Activated CD4-positive, alpha-beta T cell treated with anti-CD3 and anti-CD28 coated beads, Interleukin-2, amount 10 ng/mL, durations not matched to agents 7 days and 5 days (primary cell): ENCODE measurements at regions not wholly inside any gene's neighbourhood (a gene's known extent, or its start where the extent isn't known, plus 50 kb on each side); places are given as distances from the start of the nearest gene placed in this dataset.

Source experiments
- CTCF ChIA-PET: fragments of 350-600 bp; sonication (Branson Sonifier 250); formaldehyde crosslinking; loops from one replicate; lab custom pipeline; 2021; ENCODE audit warnings: antibody characterized with exemption; lab: Charles Lee
- POLR2A ChIA-PET: fragments of 350-600 bp; sonication (Branson Sonifier 250); formaldehyde crosslinking; loops from one replicate; lab custom pipeline; 2021; ENCODE audit warnings: antibody characterized with exemption; lab: Charles Lee
- DNase-seq: peaks from one replicate; pipeline ENCODE4 v3.0.0-alpha.2; 2020
- H3K27ac Mint-ChIP-seq: one replicate; pipeline ENCODE4 v1.8.0; 2021; ENCODE audit warnings: mild to moderate bottlenecking, moderate library complexity, mixed read lengths
- H3K27me3 Mint-ChIP-seq: one replicate; pipeline ENCODE4 v1.8.0; 2021; ENCODE audit warnings: mixed read lengths
- H3K36me3 Mint-ChIP-seq: one replicate; pipeline ENCODE4 v1.8.0; 2021; ENCODE audit warnings: low read depth, mixed read lengths
- H3K4me1 Mint-ChIP-seq: one replicate; pipeline ENCODE4 v1.8.0; 2021; ENCODE audit warnings: mixed read lengths
- H3K4me3 Mint-ChIP-seq: one replicate; pipeline ENCODE4 v1.8.0; 2021; ENCODE audit warnings: mild to moderate bottlenecking, moderate library complexity, mixed read lengths
- H3K9me3 Mint-ChIP-seq: one replicate; pipeline ENCODE4 v1.8.0; 2021; ENCODE audit warnings: mixed read lengths

- ChIA-PET CTCF (no interaction called here), POLR2A (no interaction called here)
- Mint-ChIP-seq H3K9me3 (no peaks in the 10 kb centered on the region), H3K27ac (no peak overlapping the region), H3K4me1 (peaks cover 2% of the 10 kb centered on the region), H3K27me3 (peaks cover 60% of the 10 kb centered on the region), H3K4me3 (no peak overlapping the region), H3K36me3 (no peaks in the 10 kb centered on the region)
- no peak for DNase-seq
These were observed 287.7 kb upstream of the NR2F2 start for GRCh38 chr15:96042734-96043224.

- Mint-ChIP-seq H3K27ac (no peak overlapping the region), H3K27me3 (peaks cover 58% of the 10 kb centered on the region), H3K9me3 (no peaks in the 10 kb centered on the region), H3K36me3 (no peaks in the 10 kb centered on the region), H3K4me1 (no peaks in the 10 kb centered on the region), H3K4me3 (no peak overlapping the region)
- ChIA-PET POLR2A (no interaction called here), CTCF (no interaction called here)
- no peak for DNase-seq
These were observed 286.8 kb upstream of the NR2F2 start for GRCh38 chr15:96043591-96044171.

GRCh38 chr15:96046620-96047240 is 283.8 kb upstream of the NR2F2 start:
- Mint-ChIP-seq H3K36me3 (no peaks in the 10 kb centered on the region), H3K9me3 (no peaks in the 10 kb centered on the region), H3K27me3 (peaks cover 60% of the 10 kb centered on the region), H3K4me3 (no peak overlapping the region), H3K27ac (no peak overlapping the region), H3K4me1 (no peaks in the 10 kb centered on the region)
- ChIA-PET POLR2A (no interaction called here), CTCF (interaction anchor here (1.0 kb wide), 1 partner anchor 9 kb away, joined by 3 read pairs; no protein-coding TSS in a partner anchor)
- DNase-seq: no peak

- H3K4me3 Mint-ChIP-seq: no peak overlapping the region
- peaks cover 60% of the 10 kb centered on the region for H3K27me3 Mint-ChIP-seq
- CTCF ChIA-PET: interaction anchor here (1.0 kb wide), 1 partner anchor 9 kb away, joined by 3 read pairs; no protein-coding TSS in a partner anchor
These were observed 283.1 kb upstream of the NR2F2 start for GRCh38 chr15:96047255-96047931.

GRCh38 chr15:96049323-96049722 is 281.2 kb upstream of the NR2F2 start:
- DNase-seq: no peak
- H3K27me3 Mint-ChIP-seq: peaks cover 61% of the 10 kb centered on the region
- no peaks in the 10 kb centered on the region for H3K36me3 Mint-ChIP-seq
- ChIA-PET CTCF (no interaction called here), POLR2A (no interaction called here)
- H3K4me3 Mint-ChIP-seq: no peak overlapping the region
- H3K4me1 Mint-ChIP-seq: no peaks in the 10 kb centered on the region
- no peaks in the 10 kb centered on the region for H3K9me3 Mint-ChIP-seq
- H3K27ac Mint-ChIP-seq: no peak overlapping the region

More at GRCh38 chr15:96047255-96047931, 283.1 kb upstream of the NR2F2 start:
- Mint-ChIP-seq H3K27ac (no peak overlapping the region), H3K36me3 (no peaks in the 10 kb centered on the region), H3K4me1 (no peaks in the 10 kb centered on the region), H3K9me3 (no peaks in the 10 kb centered on the region)
- DNase-seq: no peak
- POLR2A ChIA-PET: no interaction called here

- no peak overlapping the region for H3K4me3 Mint-ChIP-seq
- H3K27me3 Mint-ChIP-seq: peaks cover 61% of the 10 kb centered on the region
- DNase-seq: no peak
- CTCF ChIA-PET: no interaction called here
- no peak overlapping the region for H3K27ac Mint-ChIP-seq
- no peaks in the 10 kb centered on the region for H3K9me3 Mint-ChIP-seq
- no peaks in the 10 kb centered on the region for H3K4me1 Mint-ChIP-seq
- H3K36me3 Mint-ChIP-seq: no peaks in the 10 kb centered on the region
- POLR2A ChIA-PET: no interaction called here
These were observed 280.7 kb upstream of the NR2F2 start for GRCh38 chr15:96049766-96050165.

- no peak overlapping the region for H3K4me3 Mint-ChIP-seq
- H3K4me1 Mint-ChIP-seq: no peaks in the 10 kb centered on the region
- no peaks in the 10 kb centered on the region for H3K36me3 Mint-ChIP-seq
- DNase-seq: no peak
- CTCF ChIA-PET: no interaction called here
- H3K27ac Mint-ChIP-seq: no peak overlapping the region
- no peaks in the 10 kb centered on the region for H3K9me3 Mint-ChIP-seq
- peaks cover 65% of the 10 kb centered on the region for H3K27me3 Mint-ChIP-seq
- POLR2A ChIA-PET: no interaction called here
These were observed 278.9 kb upstream of the NR2F2 start for GRCh38 chr15:96051598-96051997.

- no peak for DNase-seq
- H3K27ac Mint-ChIP-seq: no peak overlapping the region
- no peaks in the 10 kb centered on the region for H3K4me1 Mint-ChIP-seq
- ChIA-PET CTCF (interaction anchor here (0.6 kb wide), 1 partner anchor 329 kb away, joined by 3 read pairs; no protein-coding TSS in a partner anchor), POLR2A (no interaction called here)
- no peaks in the 10 kb centered on the region for H3K9me3 Mint-ChIP-seq
- no peaks in the 10 kb centered on the region for H3K36me3 Mint-ChIP-seq
- no peak overlapping the region for H3K4me3 Mint-ChIP-seq
- H3K27me3 Mint-ChIP-seq: peaks cover 63% of the 10 kb centered on the region
These were observed 278.3 kb upstream of the NR2F2 start for GRCh38 chr15:96052154-96052553.

- DNase-seq: no peak
- POLR2A ChIA-PET: no interaction called here
- Mint-ChIP-seq H3K27me3 (peaks cover 59% of the 10 kb centered on the region), H3K27ac (no peak overlapping the region), H3K36me3 (no peaks in the 10 kb centered on the region), H3K4me3 (no peak overlapping the region), H3K4me1 (no peaks in the 10 kb centered on the region), H3K9me3 (no peaks in the 10 kb centered on the region)
- CTCF ChIA-PET: interaction anchor here (0.6 kb wide), 1 partner anchor 330 kb away, joined by 3 read pairs; no protein-coding TSS in a partner anchor
These were observed 277.9 kb upstream of the NR2F2 start for GRCh38 chr15:96052572-96053030.

- Mint-ChIP-seq H3K4me3 (no peak overlapping the region), H3K27me3 (peaks cover 55% of the 10 kb centered on the region), H3K9me3 (no peaks in the 10 kb centered on the region), H3K27ac (no peak overlapping the region), H3K4me1 (peaks cover 1% of the 10 kb centered on the region), H3K36me3 (no peaks in the 10 kb centered on the region)
- no peak for DNase-seq
- CTCF ChIA-PET: no interaction called here
- POLR2A ChIA-PET: no interaction called here
These were observed 277.3 kb upstream of the NR2F2 start for GRCh38 chr15:96053031-96053780.

- H3K4me3 Mint-ChIP-seq: no peak overlapping the region
- H3K9me3 Mint-ChIP-seq: no peaks in the 10 kb centered on the region
- no peak overlapping the region for H3K27ac Mint-ChIP-seq
- H3K4me1 Mint-ChIP-seq: peaks cover 4% of the 10 kb centered on the region
- H3K36me3 Mint-ChIP-seq: no peaks in the 10 kb centered on the region
- no peak for DNase-seq
- peaks cover 50% of the 10 kb centered on the region for H3K27me3 Mint-ChIP-seq
- CTCF ChIA-PET: no interaction called here
- POLR2A ChIA-PET: no interaction called here
These were observed 276.6 kb upstream of the NR2F2 start for GRCh38 chr15:96053781-96054428.

GRCh38 chr15:96054621-96055020 is 275.9 kb upstream of the NR2F2 start:
- Mint-ChIP-seq H3K27ac (no peak overlapping the region), H3K27me3 (peaks cover 47% of the 10 kb centered on the region), H3K4me3 (no peak overlapping the region), H3K4me1 (peaks cover 4% of the 10 kb centered on the region), H3K9me3 (no peaks in the 10 kb centered on the region), H3K36me3 (no peaks in the 10 kb centered on the region)
- ChIA-PET POLR2A (no interaction called here), CTCF (no interaction called here)
- no peak for DNase-seq
